B cell (primary cell): ENCODE measurements at regions not wholly inside any gene's neighbourhood (a gene's known extent, or its start where the extent isn't known, plus 50 kb on each side); places are given as distances from the start of the nearest gene placed in this dataset.

Source experiments
- EZH2 ChIP-seq: IDR thresholded peaks from 2 replicates; pipeline ENCODE4 v1.6.1; 2012; ENCODE audit warnings: borderline replicate concordance, low read depth, mild to moderate bottlenecking, moderate library complexity, low read length; ENCODE audit not compliant: insufficient read depth, poor library complexity, severe bottlenecking
- TF ChIP-seq, protein P1 (sequence below): fragments of 200-600 bp; IDR thresholded peaks from one replicate; pipeline ENCODE4 v1.8.0; 2022; ENCODE audit warnings: antibody characterized with exemption, mild to moderate bottlenecking

DNA sequence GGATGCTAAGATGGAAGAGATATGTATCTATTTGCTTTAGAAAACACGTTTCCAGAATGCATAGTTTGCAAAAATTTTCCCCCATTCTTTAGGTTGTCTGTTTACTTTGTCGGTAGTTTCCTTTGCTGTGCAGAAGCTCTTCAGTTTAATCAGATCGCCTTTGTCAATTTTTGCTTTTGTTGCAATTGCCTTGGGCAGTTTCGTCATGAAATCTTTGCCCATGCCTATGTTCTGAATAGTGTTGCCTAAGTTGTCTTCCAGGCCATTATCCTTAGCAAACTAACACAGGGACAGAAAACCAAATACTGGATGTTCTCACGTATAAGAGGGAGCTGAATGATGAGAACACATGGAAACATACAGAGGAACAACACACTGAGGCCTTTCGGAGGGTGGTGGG lies 454.2 kb upstream of the SLC35B3 start:
- TF ChIP-seq EZH2 = no peak
- TF ChIP-seq, protein P1, sequence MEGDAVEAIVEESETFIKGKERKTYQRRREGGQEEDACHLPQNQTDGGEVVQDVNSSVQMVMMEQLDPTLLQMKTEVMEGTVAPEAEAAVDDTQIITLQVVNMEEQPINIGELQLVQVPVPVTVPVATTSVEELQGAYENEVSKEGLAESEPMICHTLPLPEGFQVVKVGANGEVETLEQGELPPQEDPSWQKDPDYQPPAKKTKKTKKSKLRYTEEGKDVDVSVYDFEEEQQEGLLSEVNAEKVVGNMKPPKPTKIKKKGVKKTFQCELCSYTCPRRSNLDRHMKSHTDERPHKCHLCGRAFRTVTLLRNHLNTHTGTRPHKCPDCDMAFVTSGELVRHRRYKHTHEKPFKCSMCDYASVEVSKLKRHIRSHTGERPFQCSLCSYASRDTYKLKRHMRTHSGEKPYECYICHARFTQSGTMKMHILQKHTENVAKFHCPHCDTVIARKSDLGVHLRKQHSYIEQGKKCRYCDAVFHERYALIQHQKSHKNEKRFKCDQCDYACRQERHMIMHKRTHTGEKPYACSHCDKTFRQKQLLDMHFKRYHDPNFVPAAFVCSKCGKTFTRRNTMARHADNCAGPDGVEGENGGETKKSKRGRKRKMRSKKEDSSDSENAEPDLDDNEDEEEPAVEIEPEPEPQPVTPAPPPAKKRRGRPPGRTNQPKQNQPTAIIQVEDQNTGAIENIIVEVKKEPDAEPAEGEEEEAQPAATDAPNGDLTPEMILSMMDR = no peak
